Liver (tissue), 3 donors: ENCODE measurements at regions not wholly inside any gene's neighbourhood (a gene's known extent, or its start where the extent isn't known, plus 50 kb on each side); places are given as distances from the start of the nearest gene placed in this dataset.

Source experiments
- ATF3 ChIP-seq: IDR thresholded peaks from 2 replicates; pipeline ENCODE4 v1.6.1; 2016; ENCODE audit warnings: antibody characterized with exemption
- CTCF ChIP-seq: fragments of 150-350 bp; IDR thresholded peaks from 2 replicates; pipeline ENCODE4 v1.5.1; 2017; ENCODE audit warnings: improper control_type of control experiment, low read depth, low read length; ENCODE audit not compliant: missing input control
- EGR1 ChIP-seq, 2 donors: IDR thresholded peaks; 2 replicates each; pipeline ENCODE4 v1.6.1; 2016 to 2018; ENCODE audit warnings: antibody characterized with exemption in 2 of 2, low read depth in 2 of 2
- RAD21 ChIP-seq, 2 donors: IDR thresholded peaks; 2 replicates each; pipeline ENCODE4 v1.6.1; 2016; ENCODE audit warnings: antibody characterized with exemption in 2 of 2, mild to moderate bottlenecking in 2 of 2
- REST ChIP-seq: IDR thresholded peaks from 2 replicates; pipeline ENCODE4 v1.6.1; 2016; ENCODE audit warnings: antibody characterized with exemption, mild to moderate bottlenecking
- TAF1 ChIP-seq: conservative IDR thresholded peaks from 2 replicates; pipeline ENCODE4 v1.6.1; 2016; ENCODE audit warnings: antibody characterized with exemption, mild to moderate bottlenecking
- YY1 ChIP-seq: IDR thresholded peaks from 2 replicates; pipeline ENCODE4 v1.6.1; 2016; ENCODE audit warnings: antibody characterized with exemption, mild to moderate bottlenecking
- ZBTB33 ChIP-seq: IDR thresholded peaks from 2 replicates; pipeline ENCODE4 v1.6.1; 2016; ENCODE audit warnings: antibody characterized with exemption
- donor health status: healthy.
- donor health status: healthy.

GRCh38 chr1:195475568-195475967, 1132.7 kb downstream of the KCNT2 start:
- TF ChIP-seq CTCF: no peak
- TF ChIP-seq ATF3: no peak
- no peak for TF ChIP-seq TAF1
- TF ChIP-seq RAD21 (IDR thresholded peaks at IDR 0.05): no peak
- no peak for TF ChIP-seq EGR1 (IDR thresholded peaks at IDR 0.05; ENCODE audit: low read depth in 2 of 2)
- TF ChIP-seq ZBTB33: no peak
- TF ChIP-seq YY1: no peak
- TF ChIP-seq REST: no peak
